HuH-7 (cell line): ENCODE measurements at regions not wholly inside any gene's neighbourhood (a gene's known extent, or its start where the extent isn't known, plus 50 kb on each side); places are given as distances from the start of the nearest gene placed in this dataset.
A peak's percentile ranks its signal among the peaks of the same experiment; 100 is the strongest.

Source experiments
- DNase-seq: peaks from one replicate; pipeline ENCODE4 v3.0.0; 2011; ENCODE audit warnings: low spot score

- DNase-seq: no peak
These were observed 112.9 kb upstream of the ATP8B1 start for GRCh38 chr18:57915865-57916582.

- DNase-seq: no peak
These were observed 112.1 kb upstream of the ATP8B1 start for GRCh38 chr18:57915248-57915647.

- no peak for DNase-seq
These were observed 110.6 kb upstream of the ATP8B1 start for GRCh38 chr18:57913686-57914085.

- peak; percentile 15 for DNase-seq
These were observed 107.7 kb upstream of the ATP8B1 start for GRCh38 chr18:57910817-57911216.

GRCh38 chr18:57910134-57910533 lies 107.0 kb upstream of the ATP8B1 start:
- DNase-seq: no peak

- DNase-seq: no peak
These were observed 106.5 kb upstream of the ATP8B1 start for GRCh38 chr18:57909620-57910019.

GRCh38 chr18:57908092-57908491 lies 105.0 kb upstream of the ATP8B1 start:
- DNase-seq: no peak

GRCh38 chr18:57907550-57907949 lies 104.4 kb upstream of the ATP8B1 start:
- no peak for DNase-seq

GRCh38 chr18:57906852-57907251 lies 103.7 kb upstream of the ATP8B1 start:
- DNase-seq: no peak

- DNase-seq: no peak
These were observed 101.4 kb upstream of the ATP8B1 start for GRCh38 chr18:57904535-57904934.

- DNase-seq: no peak
These were observed 99.6 kb upstream of the ATP8B1 start for GRCh38 chr18:57902721-57903120.

GRCh38 chr18:57901825-57902589 lies 98.9 kb upstream of the ATP8B1 start:
- no peak for DNase-seq

GRCh38 chr18:57900906-57901435 lies 97.9 kb upstream of the ATP8B1 start:
- no peak for DNase-seq

GRCh38 chr18:57898506-57899124 lies 95.5 kb upstream of the ATP8B1 start:
- no peak for DNase-seq

- DNase-seq: no peak
These were observed 92.1 kb upstream of the ATP8B1 start for GRCh38 chr18:57895182-57895581.

GRCh38 chr18:57891707-57892391 lies 88.7 kb upstream of the ATP8B1 start:
- no peak for DNase-seq

GRCh38 chr18:57890266-57890665 lies 87.2 kb upstream of the ATP8B1 start:
- no peak for DNase-seq

GRCh38 chr18:57889841-57890240 lies 86.7 kb upstream of the ATP8B1 start:
- DNase-seq: no peak

GRCh38 chr18:57887543-57888383 lies 84.6 kb upstream of the ATP8B1 start:
- no peak for DNase-seq

GRCh38 chr18:57885931-57886330 lies 82.8 kb upstream of the ATP8B1 start:
- DNase-seq: no peak

- DNase-seq: no peak
These were observed 79.3 kb upstream of the ATP8B1 start for GRCh38 chr18:57882465-57882864.
